ENCODE measurements at regions not wholly inside any gene's neighbourhood (a gene's known extent, or its start where the extent isn't known, plus 50 kb on each side); places are given as distances from the start of the nearest gene placed in this dataset.
"Not testable (repeated sequence)": the region's sequence is repeated elsewhere in the genome, so short reads cannot be mapped to it uniquely, and the experiment has no call there.

DNA sequence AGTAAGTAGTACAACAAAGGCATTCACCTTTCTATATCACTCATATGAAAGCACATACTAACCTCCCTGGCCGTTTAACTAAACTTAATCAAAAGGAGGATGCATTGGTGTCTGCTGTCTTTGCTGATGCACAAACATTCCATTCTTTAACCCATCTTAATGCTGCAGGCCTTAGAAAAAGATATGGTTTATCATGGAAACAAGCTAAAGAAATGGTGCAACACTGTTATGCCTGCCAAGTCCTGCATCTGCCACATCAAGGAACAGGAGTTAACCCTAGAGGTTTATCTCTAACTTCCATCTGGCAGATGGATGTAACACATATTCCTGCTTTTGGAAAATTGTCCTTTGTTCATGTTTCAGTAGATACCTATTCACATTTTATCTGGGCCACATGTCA is 296.5 kb upstream of the DKK2 start:
- TF ChIP-seq CTCF (IDR thresholded peaks at IDR 0.05 in 8 of 11, conservative IDR thresholded peaks at IDR 0.05 in 3 of 11); POLR2AphosphoS5 (IDR thresholded peaks at IDR 0.05): not testable (repeated sequence)
